SK-N-SH treated with all-trans-retinoic acid at 6 μM for 48 hours (cell line): ENCODE measurements at regions not wholly inside any gene's neighbourhood (a gene's known extent, or its start where the extent isn't known, plus 50 kb on each side); places are given as distances from the start of the nearest gene placed in this dataset.

Source experiments
- CREB5 ChIP-seq: fragments of 250-450 bp; sonication (Bioruptor Pico); IDR thresholded peaks from 2 replicates; pipeline ENCODE4 v1.5.1; 2020; ENCODE audit warnings: low read depth, mild to moderate bottlenecking, moderate library complexity
- TCF4 ChIP-seq: fragments of 250-450 bp; sonication (Bioruptor Pico); IDR thresholded peaks from 2 replicates; pipeline ENCODE4 v1.8.0; 2021; ENCODE audit warnings: mild to moderate bottlenecking, moderate library complexity, borderline replicate concordance
- ZFP3 ChIP-seq: fragments of 250-450 bp; sonication (Bioruptor Pico); IDR thresholded peaks from 2 replicates; pipeline ENCODE4 v1.5.0; 2020; ENCODE audit warnings: mild to moderate bottlenecking, moderate library complexity

GRCh38 chr4:114385195-114385985 lies 213.2 kb upstream of the UGT8 start:
- TF ChIP-seq TCF4 (CRISPR knock-in tag) (no peak), CREB5 (CRISPR knock-in tag) (no peak), ZFP3 (no peak)
